Neural progenitor cell (in vitro differentiated cells): ENCODE measurements at regions not wholly inside any gene's neighbourhood (a gene's known extent, or its start where the extent isn't known, plus 50 kb on each side); places are given as distances from the start of the nearest gene placed in this dataset.

Source experiments
- DNase-seq: peaks from one replicate; pipeline ENCODE4 v3.0.0-alpha.2; 2016; ENCODE audit warnings: low spot score
- H2AFZ ChIP-seq: fragments of 200-600 bp; sonication (generic); replicated peaks from 2 replicates; pipeline ENCODE4 v1.6.1; 2016; ENCODE audit warnings: antibody characterized with exemption
- H3F3A ChIP-seq: fragments of 200-600 bp; sonication (generic); 2 replicates; pipeline ENCODE4 v1.6.1; 2016; ENCODE audit warnings: antibody characterized with exemption, low read depth
- H3K27ac ChIP-seq: fragments of 200-600 bp; sonication (generic); 2 replicates; pipeline ENCODE4 v1.5.1; 2016; ENCODE audit warnings: mild to moderate bottlenecking
- H3K27me3 ChIP-seq: fragments of 200-600 bp; sonication (generic); 2 replicates; pipeline ENCODE4 v1.6.1; 2016; ENCODE audit warnings: mild to moderate bottlenecking, moderate library complexity
- H3K36me3 ChIP-seq: fragments of 200-600 bp; sonication (generic); 2 replicates; pipeline ENCODE4 v1.5.1; 2016
- H3K4me1 ChIP-seq: fragments of 200-600 bp; sonication (generic); 2 replicates; pipeline ENCODE4 v1.6.1; 2016; ENCODE audit warnings: mixed run types
- H3K4me2 ChIP-seq: fragments of 200-600 bp; sonication (generic); 2 replicates; pipeline ENCODE4 v1.6.1; 2016
- H3K4me3 ChIP-seq: fragments of 200-600 bp; sonication (generic); 2 replicates; pipeline ENCODE4 v1.5.1; 2016
- H3K79me2 ChIP-seq: fragments of 200-600 bp; sonication (generic); 2 replicates; pipeline ENCODE4 v1.6.1; 2016; ENCODE audit warnings: low read depth
- H3K9ac ChIP-seq: fragments of 200-600 bp; sonication (generic); 2 replicates; pipeline ENCODE4 v1.6.1; 2016
- H3K9me3 ChIP-seq: fragments of 200-600 bp; sonication (generic); 2 replicates; pipeline ENCODE4 v1.5.1; 2016; ENCODE audit warnings: low read depth
- H4K20me1 ChIP-seq: fragments of 200-600 bp; sonication (generic); 2 replicates; pipeline ENCODE4 v1.6.1; 2016; ENCODE audit warnings: low read depth
- H3K27ac Mint-ChIP-seq: 3 replicates; pipeline ENCODE4 v1.8.0; 2021; ENCODE audit warnings: mixed read lengths
- H3K27me3 Mint-ChIP-seq: 2 replicates; pipeline ENCODE4 v1.8.0; 2022; ENCODE audit warnings: low read depth, mild to moderate bottlenecking, inconsistent platforms, moderate library complexity, mixed read lengths; ENCODE audit not compliant: insufficient read depth
- H3K36me3 Mint-ChIP-seq: 3 replicates; pipeline ENCODE4 v1.8.0; 2021; ENCODE audit warnings: mixed read lengths
- H3K4me1 Mint-ChIP-seq: 3 replicates; pipeline ENCODE4 v1.8.0; 2021; ENCODE audit warnings: mixed read lengths
- H3K4me3 Mint-ChIP-seq: 3 replicates; pipeline ENCODE4 v1.8.0; 2021; ENCODE audit warnings: mild to moderate bottlenecking, moderate library complexity, mixed read lengths
- H3K9me3 Mint-ChIP-seq: 3 replicates; pipeline ENCODE4 v1.8.0; 2020; ENCODE audit warnings: mixed read lengths
- EZH2 ChIP-seq: fragments of 200-600 bp; sonication (generic); IDR thresholded peaks from 2 replicates; pipeline ENCODE4 v1.6.1; 2017; ENCODE audit warnings: antibody characterized with exemption, mild to moderate bottlenecking, moderate library complexity
- EZH2phosphoT487 ChIP-seq: fragments of 200-600 bp; sonication (generic); IDR thresholded peaks from 2 replicates; pipeline ENCODE4 v1.6.1; 2017; ENCODE audit warnings: antibody characterized with exemption
- TF ChIP-seq, protein P1 (sequence below): fragments of 200-600 bp; sonication (generic); IDR thresholded peaks from 2 replicates; pipeline ENCODE4 v1.5.1; 2017; ENCODE audit warnings: antibody characterized with exemption, mild to moderate bottlenecking

DNA sequence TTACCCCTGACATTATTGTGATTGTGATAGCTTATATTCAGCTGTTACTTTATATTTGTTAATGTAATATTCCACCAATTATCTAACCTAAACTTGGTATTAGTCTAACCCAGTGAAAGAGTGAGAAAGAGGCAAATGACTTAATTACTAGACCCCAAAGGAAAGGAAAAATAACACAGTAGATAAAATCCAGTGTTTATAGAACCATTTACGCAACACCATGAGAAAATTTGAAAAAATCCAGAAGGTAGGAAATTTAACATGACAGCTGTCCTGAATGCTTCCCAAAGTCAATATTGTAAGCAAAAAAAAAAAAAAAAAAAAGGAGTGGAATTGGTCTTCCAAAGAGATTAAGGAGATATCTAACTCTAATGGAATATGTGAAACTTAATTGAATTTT lies 741.5 kb upstream of the GHITM start:
- no peaks in the 10 kb centered on the region for H3K4me1 Mint-ChIP-seq
- no peak overlapping the region for H3K27ac Mint-ChIP-seq
- Histone ChIP-seq H3K9ac (no peak overlapping the region), H3K27me3 (no peaks in the 10 kb centered on the region), H2AFZ (no peak overlapping the region), H3K36me3 (no peaks in the 10 kb centered on the region), H4K20me1 (no peaks in the 10 kb centered on the region), H3K9me3 (no peaks in the 10 kb centered on the region), H3F3A (no peaks in the 10 kb centered on the region), H3K4me3 (no peak overlapping the region), H3K27ac (no peak overlapping the region), H3K4me1 (no peaks in the 10 kb centered on the region), H3K79me2 (no peaks in the 10 kb centered on the region), H3K4me2 (no peak overlapping the region)
- H3K9me3 Mint-ChIP-seq, result no peaks in the 10 kb centered on the region
- no peaks in the 10 kb centered on the region for H3K36me3 Mint-ChIP-seq
- no peak overlapping the region for H3K4me3 Mint-ChIP-seq
- no peak for TF ChIP-seq EZH2phosphoT487
- TF ChIP-seq EZH2, result no peak
- TF ChIP-seq, protein P1, sequence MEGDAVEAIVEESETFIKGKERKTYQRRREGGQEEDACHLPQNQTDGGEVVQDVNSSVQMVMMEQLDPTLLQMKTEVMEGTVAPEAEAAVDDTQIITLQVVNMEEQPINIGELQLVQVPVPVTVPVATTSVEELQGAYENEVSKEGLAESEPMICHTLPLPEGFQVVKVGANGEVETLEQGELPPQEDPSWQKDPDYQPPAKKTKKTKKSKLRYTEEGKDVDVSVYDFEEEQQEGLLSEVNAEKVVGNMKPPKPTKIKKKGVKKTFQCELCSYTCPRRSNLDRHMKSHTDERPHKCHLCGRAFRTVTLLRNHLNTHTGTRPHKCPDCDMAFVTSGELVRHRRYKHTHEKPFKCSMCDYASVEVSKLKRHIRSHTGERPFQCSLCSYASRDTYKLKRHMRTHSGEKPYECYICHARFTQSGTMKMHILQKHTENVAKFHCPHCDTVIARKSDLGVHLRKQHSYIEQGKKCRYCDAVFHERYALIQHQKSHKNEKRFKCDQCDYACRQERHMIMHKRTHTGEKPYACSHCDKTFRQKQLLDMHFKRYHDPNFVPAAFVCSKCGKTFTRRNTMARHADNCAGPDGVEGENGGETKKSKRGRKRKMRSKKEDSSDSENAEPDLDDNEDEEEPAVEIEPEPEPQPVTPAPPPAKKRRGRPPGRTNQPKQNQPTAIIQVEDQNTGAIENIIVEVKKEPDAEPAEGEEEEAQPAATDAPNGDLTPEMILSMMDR, result no peak
- H3K27me3 Mint-ChIP-seq, result peaks cover 3% of the 10 kb centered on the region
- no peak for DNase-seq

DNA sequence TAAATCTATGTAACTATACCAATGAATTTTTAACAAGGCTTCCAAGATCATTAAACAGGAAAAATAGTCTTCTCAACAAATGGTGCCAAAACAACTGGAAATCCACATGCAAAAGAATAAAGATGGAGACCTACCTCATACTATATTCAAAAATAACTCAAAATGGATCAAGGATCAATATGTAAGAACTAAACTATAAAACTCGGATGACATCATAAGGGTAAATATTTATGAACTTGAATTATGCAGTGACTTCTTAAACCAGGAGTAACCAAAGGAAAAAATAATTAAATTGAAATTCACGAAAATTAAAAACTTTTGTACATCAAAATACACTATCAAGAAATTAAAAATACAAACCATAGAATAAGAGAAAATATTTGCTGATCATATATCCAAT lies 728.7 kb upstream of the GHITM start:
- Histone ChIP-seq H3K27ac (no peak overlapping the region), H3K9me3 (no peaks in the 10 kb centered on the region), H3K36me3 (no peaks in the 10 kb centered on the region), H3K27me3 (no peaks in the 10 kb centered on the region), H3K9ac (no peak overlapping the region), H4K20me1 (no peaks in the 10 kb centered on the region), H3K79me2 (no peaks in the 10 kb centered on the region), H2AFZ (no peak overlapping the region), H3K4me1 (no peaks in the 10 kb centered on the region), H3K4me3 (no peak overlapping the region), H3F3A (no peaks in the 10 kb centered on the region), H3K4me2 (no peak overlapping the region)
- no peaks in the 10 kb centered on the region for H3K9me3 Mint-ChIP-seq
- no peak for DNase-seq
- no peak overlapping the region for H3K4me3 Mint-ChIP-seq
- no peaks in the 10 kb centered on the region for H3K36me3 Mint-ChIP-seq
- H3K27me3 Mint-ChIP-seq, result peaks cover 2% of the 10 kb centered on the region
- TF ChIP-seq EZH2 (no peak), EZH2phosphoT487 (no peak)
- TF ChIP-seq, protein P1, result no peak
- H3K27ac Mint-ChIP-seq, result no peak overlapping the region
- no peaks in the 10 kb centered on the region for H3K4me1 Mint-ChIP-seq

DNA sequence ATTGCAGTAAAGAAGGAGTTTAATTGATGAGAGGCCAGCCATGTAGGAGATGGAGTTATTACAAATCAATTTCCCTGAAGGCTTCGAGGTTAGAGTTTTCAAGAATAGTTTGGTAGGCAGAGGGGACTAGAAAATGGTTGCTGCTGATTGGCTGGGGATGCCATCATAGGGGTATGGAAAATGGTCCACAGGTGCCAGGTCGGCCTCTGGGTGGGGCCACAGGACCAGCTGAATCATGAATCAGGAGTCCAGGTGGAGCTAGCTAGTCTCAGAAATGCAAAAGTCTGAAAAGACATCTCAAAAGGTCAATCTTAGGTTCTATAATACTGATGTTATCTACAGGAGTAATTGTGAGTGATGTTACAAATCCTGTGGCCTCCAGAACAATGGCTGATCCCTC lies 714.0 kb upstream of the GHITM start:
- no peak overlapping the region for H3K4me2 ChIP-seq
- no peaks in the 10 kb centered on the region for H3F3A ChIP-seq
- H3K36me3 ChIP-seq, result no peaks in the 10 kb centered on the region
- no peak overlapping the region for H3K27ac ChIP-seq
- H2AFZ ChIP-seq, result no peak overlapping the region
- no peaks in the 10 kb centered on the region for H3K79me2 ChIP-seq
- H4K20me1 ChIP-seq, result no peaks in the 10 kb centered on the region
- Mint-ChIP-seq H3K4me3 (no peak overlapping the region), H3K27me3 (no peaks in the 10 kb centered on the region), H3K9me3 (peaks cover 9% of the 10 kb centered on the region), H3K36me3 (no peaks in the 10 kb centered on the region), H3K27ac (no peak overlapping the region), H3K4me1 (no peaks in the 10 kb centered on the region)
- H3K9ac ChIP-seq, result no peak overlapping the region
- peak; percentile 11 for DNase-seq
- H3K27me3 ChIP-seq, result no peaks in the 10 kb centered on the region
- no peak overlapping the region for H3K4me3 ChIP-seq
- H3K4me1 ChIP-seq, result peaks cover 1% of the 10 kb centered on the region
- no peaks in the 10 kb centered on the region for H3K9me3 ChIP-seq
- TF ChIP-seq EZH2phosphoT487 (no peak), EZH2 (no peak)
- TF ChIP-seq, protein P1, result no peak

DNA sequence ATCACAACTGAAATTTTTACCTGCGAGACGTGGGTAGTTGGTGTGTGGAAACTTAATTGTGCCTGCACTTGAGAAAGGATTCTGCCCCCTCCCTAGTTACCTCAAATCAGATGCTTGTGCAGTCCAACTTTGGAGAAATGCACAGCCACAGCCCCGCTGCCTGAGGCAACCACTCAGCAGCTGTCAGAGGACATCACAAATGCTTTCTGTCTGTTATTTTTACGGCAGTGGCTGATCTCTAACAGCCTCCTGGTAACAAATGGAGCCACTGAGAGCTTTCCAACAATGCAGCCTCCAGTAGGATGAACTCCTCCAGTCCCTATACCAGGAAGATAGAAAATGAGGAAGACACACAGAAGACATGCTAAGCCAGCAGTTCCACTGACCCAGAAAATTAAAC lies 712.2 kb upstream of the GHITM start:
- Histone ChIP-seq H3K4me2 (no peak overlapping the region), H3K4me1 (no peaks in the 10 kb centered on the region), H3K79me2 (no peaks in the 10 kb centered on the region), H3K9ac (no peak overlapping the region), H3K27me3 (no peaks in the 10 kb centered on the region), H3K9me3 (no peaks in the 10 kb centered on the region), H3K4me3 (no peak overlapping the region), H3K27ac (no peak overlapping the region), H2AFZ (no peak overlapping the region), H4K20me1 (no peaks in the 10 kb centered on the region), H3K36me3 (no peaks in the 10 kb centered on the region), H3F3A (no peaks in the 10 kb centered on the region)
- H3K9me3 Mint-ChIP-seq, result peaks cover 9% of the 10 kb centered on the region
- no peaks in the 10 kb centered on the region for H3K36me3 Mint-ChIP-seq
- no peak for DNase-seq
- H3K4me1 Mint-ChIP-seq, result no peaks in the 10 kb centered on the region
- TF ChIP-seq, protein P1, result no peak
- TF ChIP-seq EZH2 (no peak), EZH2phosphoT487 (no peak)
- H3K27ac Mint-ChIP-seq, result no peak overlapping the region
- no peak overlapping the region for H3K4me3 Mint-ChIP-seq
- H3K27me3 Mint-ChIP-seq, result no peaks in the 10 kb centered on the region
